Endodermal cell (in vitro differentiated cells): ENCODE measurements at regions not wholly inside any gene's neighbourhood (a gene's known extent, or its start where the extent isn't known, plus 50 kb on each side); places are given as distances from the start of the nearest gene placed in this dataset.

ENCODE experiments used
- DNase-seq: peaks from one replicate; pipeline ENCODE4 v3.0.0-alpha.2; 2017
- H3K27ac ChIP-seq: 2 replicates; pipeline ENCODE4 v1.5.1; 2013; ENCODE audit warnings: mild to moderate bottlenecking, low read depth, low read length, moderate library complexity
- H3K27me3 ChIP-seq: 2 replicates; pipeline ENCODE4 v1.6.1; 2013; ENCODE audit warnings: mild to moderate bottlenecking, low read length, moderate library complexity; ENCODE audit not compliant: insufficient read depth, control insufficient read depth, poor library complexity, severe bottlenecking
- H3K36me3 ChIP-seq: 2 replicates; pipeline ENCODE4 v1.7.0; 2013; ENCODE audit warnings: mild to moderate bottlenecking, low read length, moderate library complexity; ENCODE audit not compliant: control insufficient read depth, insufficient read depth
- H3K4me1 ChIP-seq: one replicate; pipeline ENCODE4 v1.7.0; 2013; ENCODE audit warnings: low read length; ENCODE audit not compliant: control insufficient read depth, insufficient read depth
- H3K4me3 ChIP-seq: 2 replicates; pipeline ENCODE4 v1.5.1; 2013; ENCODE audit warnings: mild to moderate bottlenecking, low read length, moderate library complexity
- H3K9ac ChIP-seq: 2 replicates; pipeline ENCODE4 v1.6.1; 2013; ENCODE audit warnings: mild to moderate bottlenecking, low read length, moderate library complexity; ENCODE audit not compliant: poor library complexity, severe bottlenecking; ENCODE audit errors: extremely low read depth
- H3K9me3 ChIP-seq: 2 replicates; pipeline ENCODE4 v1.6.1; 2013; ENCODE audit warnings: mild to moderate bottlenecking, low read length, moderate library complexity; ENCODE audit not compliant: control insufficient read depth
- H3K27ac Mint-ChIP-seq: 2 replicates; pipeline ENCODE4 v1.8.0; 2020; ENCODE audit warnings: mixed read lengths
- H3K27me3 Mint-ChIP-seq: 2 replicates; pipeline ENCODE4 v1.8.0; 2021; ENCODE audit warnings: mild to moderate bottlenecking, mixed read lengths; ENCODE audit not compliant: insufficient read depth
- H3K36me3 Mint-ChIP-seq: 2 replicates; pipeline ENCODE4 v1.8.0; 2020; ENCODE audit warnings: low read depth, mixed read lengths
- H3K4me1 Mint-ChIP-seq: 2 replicates; pipeline ENCODE4 v1.8.0; 2020; ENCODE audit warnings: mixed read lengths
- H3K4me3 Mint-ChIP-seq: 2 replicates; pipeline ENCODE4 v1.8.0; 2020; ENCODE audit warnings: mild to moderate bottlenecking, moderate library complexity, mixed read lengths
- H3K9me3 Mint-ChIP-seq: 2 replicates; pipeline ENCODE4 v1.8.0; 2020; ENCODE audit warnings: mild to moderate bottlenecking, mixed read lengths
- CTCF ChIP-seq: fragments of 200-600 bp; sonication (generic); conservative IDR thresholded peaks from 2 replicates; pipeline ENCODE4 v1.5.0; 2021; ENCODE audit warnings: antibody characterized with exemption, mild to moderate bottlenecking
- WGBS, 2 experiments: methylation state at CpG; one replicate each; pipeline versions ENCODE4 v1.1.5 to v1.1.7; 2013; ENCODE audit warnings: missing lambda C conversion rate in 2 of 2, mixed read lengths in 1 of 2; ENCODE audit not compliant: insufficient coverage in 1 of 2, insufficient read length in 1 of 2; 5-methylcytosine and 5-hydroxymethylcytosine counted together

GRCh38 chr17:71057448-71057847 lies 888.1 kb downstream of the KCNJ2 start:
- Mint-ChIP-seq H3K4me1 (no peaks in the 10 kb centered on the region), H3K27ac (no peak overlapping the region), H3K27me3 (peaks cover 1% of the 10 kb centered on the region), H3K9me3 (peaks cover 19% of the 10 kb centered on the region), H3K36me3 (no peaks in the 10 kb centered on the region), H3K4me3 (no peak overlapping the region)
- no peak overlapping the region for H3K27ac ChIP-seq
- TF ChIP-seq CTCF = no peak
- H3K36me3 ChIP-seq = no peaks in the 10 kb centered on the region
- H3K4me1 ChIP-seq = no peaks in the 10 kb centered on the region
- H3K9me3 ChIP-seq = peaks cover 6% of the 10 kb centered on the region
- DNase-seq = no peak
- 86 to 92% methylated on average over 1 to 6 of the region's 6 CpGs for WGBS, 2 experiments
- no peaks in the 10 kb centered on the region for H3K27me3 ChIP-seq
- no peak overlapping the region for H3K9ac ChIP-seq
- no peak overlapping the region for H3K4me3 ChIP-seq

GRCh38 chr17:71057938-71058337 lies 888.6 kb downstream of the KCNJ2 start:
- Histone ChIP-seq H3K9me3 (peaks cover 6% of the 10 kb centered on the region), H3K36me3 (no peaks in the 10 kb centered on the region), H3K27me3 (no peaks in the 10 kb centered on the region), H3K27ac (no peak overlapping the region), H3K4me1 (no peaks in the 10 kb centered on the region), H3K9ac (no peak overlapping the region), H3K4me3 (no peak overlapping the region)
- H3K27ac Mint-ChIP-seq = no peak overlapping the region
- peaks cover 19% of the 10 kb centered on the region for H3K9me3 Mint-ChIP-seq
- no peak for TF ChIP-seq CTCF
- no peaks in the 10 kb centered on the region for H3K36me3 Mint-ChIP-seq
- 83 to 100% methylated on average over 2 to 5 of the region's 5 CpGs for WGBS, 2 experiments
- no peaks in the 10 kb centered on the region for H3K4me1 Mint-ChIP-seq
- H3K4me3 Mint-ChIP-seq = no peak overlapping the region
- peaks cover 1% of the 10 kb centered on the region for H3K27me3 Mint-ChIP-seq
- DNase-seq = no peak

GRCh38 chr17:71063127-71063526 lies 893.8 kb downstream of the KCNJ2 start:
- Histone ChIP-seq H3K36me3 (no peaks in the 10 kb centered on the region), H3K27ac (no peak overlapping the region), H3K9ac (no peak overlapping the region), H3K9me3 (peaks cover 6% of the 10 kb centered on the region), H3K4me3 (no peak overlapping the region), H3K4me1 (no peaks in the 10 kb centered on the region), H3K27me3 (no peaks in the 10 kb centered on the region)
- DNase-seq = no peak
- peaks cover 17% of the 10 kb centered on the region for H3K9me3 Mint-ChIP-seq
- no peak overlapping the region for H3K4me3 Mint-ChIP-seq
- H3K4me1 Mint-ChIP-seq = no peaks in the 10 kb centered on the region
- H3K36me3 Mint-ChIP-seq = no peaks in the 10 kb centered on the region
- H3K27ac Mint-ChIP-seq = no peak overlapping the region
- 90% methylated on average over 2 of the region's 2 CpGs; no CpG with 5 or more reads in 1 of the 2 experiments for WGBS, 2 experiments
- no peak for TF ChIP-seq CTCF
- H3K27me3 Mint-ChIP-seq = peaks cover 1% of the 10 kb centered on the region
